HG02852 (cell line): ENCODE measurements at regions not wholly inside any gene's neighbourhood (a gene's known extent, or its start where the extent isn't known, plus 50 kb on each side); places are given as distances from the start of the nearest gene placed in this dataset.
"Not testable (repeated sequence)": the region's sequence is repeated elsewhere in the genome, so short reads cannot be mapped to it uniquely, and the experiment has no call there.

Experiments used
- ATAC-seq: cut with Tn5 transposase; IDR thresholded peaks from one replicate; pipeline ENCODE4 v1.9.1; 2021; ENCODE audit warnings: mild to moderate bottlenecking, moderate library complexity; ENCODE audit not compliant: unreplicated experiment

DNA sequence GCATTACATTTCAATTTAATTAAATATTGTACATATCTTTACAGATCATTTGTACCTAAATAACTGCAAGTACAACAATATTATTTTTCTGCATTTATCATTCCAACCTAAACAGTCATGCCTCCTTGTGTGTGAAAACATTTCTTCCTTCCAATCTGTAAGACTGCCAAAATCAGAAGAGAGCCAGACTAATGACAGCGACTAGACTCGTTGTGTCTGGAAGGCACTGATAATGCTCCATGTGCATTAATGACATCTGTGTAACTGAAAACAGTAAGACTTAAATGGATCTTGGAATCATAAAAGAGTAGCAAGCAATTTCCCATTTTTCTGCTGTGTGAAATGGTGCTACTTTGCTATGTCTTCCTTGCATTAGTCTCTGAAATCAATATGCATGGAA, 278.0 kb upstream of the DSEL start:
- no peak for ATAC-seq

DNA sequence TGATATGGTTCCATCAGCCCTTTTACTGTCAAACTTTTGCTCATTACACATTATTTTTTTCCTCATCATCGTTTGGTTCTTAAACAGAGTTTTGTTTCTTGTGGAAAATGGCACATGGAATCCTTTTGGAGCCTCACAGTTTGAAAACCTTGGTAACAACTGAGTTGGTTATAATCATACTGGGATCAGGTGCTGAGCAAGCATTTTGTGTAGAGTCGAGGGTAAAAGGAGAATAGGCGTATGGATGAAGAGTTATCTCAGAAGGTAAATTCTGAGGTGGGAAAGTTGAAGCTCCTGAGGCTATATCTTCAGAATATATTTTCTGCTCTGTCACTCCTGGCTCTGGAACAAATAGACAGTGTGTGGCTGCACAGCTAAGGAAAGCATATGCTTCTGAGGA, 274.0 kb upstream of the DSEL start:
- ATAC-seq = no peak

DNA sequence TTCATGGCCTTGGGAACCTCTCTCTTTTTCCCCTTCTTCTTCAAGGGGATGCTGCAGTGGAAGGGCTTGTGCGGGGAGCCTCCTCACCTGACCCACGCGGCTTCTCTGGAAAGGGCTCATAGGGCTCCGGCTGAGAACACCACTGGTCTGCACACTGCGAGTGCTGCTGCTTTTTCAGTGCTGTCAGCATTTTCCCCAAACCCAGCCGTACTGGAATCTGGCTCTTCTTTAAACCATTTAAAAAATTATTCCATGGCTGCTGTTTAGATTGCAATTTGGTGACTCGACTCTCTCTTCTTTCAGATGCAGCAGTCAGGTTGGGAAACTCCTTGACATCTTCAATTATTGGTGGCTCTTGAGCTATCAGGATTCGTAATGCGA, 272.6 kb upstream of the DSEL start:
- no peak for ATAC-seq

DNA sequence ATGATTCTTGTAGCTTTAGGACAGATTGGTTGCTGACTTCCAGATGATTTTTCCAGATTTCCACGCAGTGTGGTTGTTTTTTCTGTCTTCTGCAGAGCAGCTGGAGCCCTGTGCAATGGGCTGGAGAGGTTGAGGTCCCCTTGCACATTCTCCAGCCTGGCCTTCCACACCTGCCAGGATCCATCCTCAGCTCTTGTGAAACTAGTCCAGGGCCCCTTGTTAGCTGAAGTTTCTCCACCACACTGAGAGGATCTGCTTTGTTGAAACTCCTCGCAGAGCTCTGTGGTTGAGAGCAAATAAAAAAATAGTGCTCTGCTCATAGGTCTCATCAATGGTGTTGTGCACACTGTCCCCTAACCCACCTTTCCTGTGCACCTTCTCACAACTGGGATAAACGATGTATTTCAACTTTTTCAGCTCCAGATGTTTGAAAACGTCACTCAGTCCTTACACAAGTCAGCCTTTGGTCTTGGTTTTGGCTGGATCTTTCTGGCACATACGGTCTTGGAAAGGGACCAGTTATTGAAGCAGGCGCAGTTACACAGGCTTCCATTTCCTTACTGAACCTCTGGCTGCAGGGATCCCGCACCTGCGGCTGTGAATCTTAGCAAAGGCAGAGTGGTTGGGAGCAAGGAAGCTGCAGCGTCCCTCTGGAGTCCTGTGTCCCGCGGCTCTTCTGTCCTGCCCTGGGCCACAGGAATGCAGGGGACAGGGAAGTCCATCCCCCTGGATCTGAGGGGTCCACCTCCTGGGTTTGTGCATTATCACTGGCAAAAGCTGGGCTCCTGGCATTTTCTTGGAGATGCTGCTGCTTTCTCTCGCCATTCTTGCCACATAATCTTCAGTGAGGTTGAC, 272.0 kb upstream of the DSEL start:
- ATAC-seq = no peak

DNA sequence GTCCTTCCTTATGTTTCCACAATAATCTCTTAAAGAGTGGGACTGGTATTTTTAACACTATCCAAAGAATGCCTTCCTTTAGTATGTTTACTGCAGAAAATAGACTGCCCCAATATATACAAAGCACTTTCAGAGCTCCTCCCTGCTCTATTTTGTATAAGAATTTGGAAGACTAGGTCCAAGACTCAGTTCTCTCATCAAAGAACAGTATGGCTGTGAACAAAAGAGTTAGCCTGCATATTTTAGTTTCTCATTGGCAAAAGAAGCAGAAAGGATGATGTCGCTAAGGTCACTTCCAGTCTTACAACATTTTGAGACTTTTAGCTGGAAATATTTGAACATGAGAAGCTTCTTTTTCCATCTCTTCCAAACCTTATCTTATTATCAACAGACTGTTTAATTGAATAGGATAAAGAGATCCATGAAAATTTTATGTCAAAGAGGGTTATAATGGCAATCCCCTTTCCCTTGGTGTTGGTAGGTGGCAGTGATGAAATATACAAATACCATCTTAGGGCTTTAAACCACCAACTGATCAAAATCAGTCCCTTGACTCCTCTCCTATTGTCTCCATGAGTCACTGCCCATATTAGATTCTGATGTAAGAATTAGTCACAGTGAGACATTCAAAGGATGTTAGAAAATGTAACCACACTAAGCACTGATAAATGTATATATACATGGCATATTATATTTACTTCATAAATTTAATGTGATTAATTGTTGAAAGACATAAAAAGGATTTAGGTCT, 266.9 kb upstream of the DSEL start:
- ATAC-seq = no peak

DNA sequence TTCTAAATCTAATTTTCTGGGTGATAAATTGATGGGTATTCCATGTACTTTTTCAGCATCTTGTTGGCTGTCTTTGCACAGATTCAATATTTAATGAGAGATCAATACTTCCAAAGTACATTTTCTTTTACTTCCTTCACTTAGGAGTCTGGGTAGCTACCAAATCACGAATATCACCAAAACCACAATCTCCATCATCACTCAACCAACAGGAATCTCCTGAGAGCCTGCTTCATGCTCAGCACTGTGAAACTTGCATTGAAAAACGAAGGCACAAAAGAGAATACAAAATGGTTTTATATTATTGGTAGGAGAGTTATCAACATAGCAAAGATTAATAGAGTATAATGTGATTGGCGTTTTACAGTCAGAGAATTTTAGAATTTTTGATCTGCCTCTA, 261.5 kb upstream of the DSEL start:
- no peak for ATAC-seq

DNA sequence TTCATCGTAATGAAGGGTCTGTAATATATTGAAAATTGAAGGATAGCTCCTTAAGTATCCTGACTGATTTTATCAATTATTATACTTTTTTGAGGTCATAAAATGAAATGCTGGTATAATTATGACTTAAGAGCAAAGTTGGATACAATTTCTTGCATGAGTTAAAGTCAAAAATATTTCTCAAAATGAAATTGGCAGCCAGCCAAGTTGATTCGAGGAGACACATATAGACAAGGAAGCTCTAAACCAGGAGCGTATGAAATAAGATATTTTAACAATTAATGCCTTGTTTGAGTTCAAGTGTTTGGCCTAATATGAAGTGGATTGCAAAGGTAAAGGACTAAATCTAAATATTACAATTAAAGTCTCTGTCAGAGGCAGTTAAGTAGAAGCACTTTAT, 260.4 kb upstream of the DSEL start:
- ATAC-seq = no peak

DNA sequence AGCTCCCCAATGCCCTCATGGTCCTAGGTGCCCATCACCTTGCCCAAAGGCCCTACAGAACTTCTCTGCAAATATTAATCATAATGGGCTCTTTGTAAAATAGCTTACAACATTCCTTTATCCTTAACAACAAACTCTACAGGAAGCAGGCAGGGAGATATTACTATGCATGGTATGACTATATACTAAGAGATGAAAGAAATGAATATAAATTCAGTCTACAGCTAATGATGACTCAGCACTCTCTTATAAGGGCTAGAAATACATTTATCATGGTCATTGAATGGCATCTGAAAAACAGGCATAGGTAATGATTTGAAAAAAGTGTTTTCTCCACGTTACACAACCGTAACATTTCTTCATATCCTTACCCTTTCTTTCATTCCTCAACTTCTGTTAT, 254.8 kb upstream of the DSEL start:
- ATAC-seq = no peak

DNA sequence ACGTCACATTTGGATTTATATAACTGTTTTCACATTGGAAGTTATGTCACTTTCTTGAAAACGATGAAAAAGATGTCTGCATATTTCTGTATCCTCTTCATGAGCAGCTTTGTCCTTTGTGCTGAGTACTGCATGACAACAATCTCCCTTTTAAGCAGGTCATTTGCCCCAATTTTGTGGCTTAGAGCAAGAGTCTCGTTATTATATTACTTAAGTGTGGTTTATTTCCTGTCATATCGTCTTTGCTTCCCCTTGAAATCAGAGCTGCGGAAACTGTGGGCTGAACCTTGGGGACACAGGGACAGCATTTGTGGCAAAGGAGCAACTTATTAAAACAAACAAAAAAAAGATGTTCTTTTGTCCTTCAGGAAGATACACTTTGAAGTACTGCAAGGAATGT, 254.0 kb upstream of the DSEL start:
- ATAC-seq = no peak

DNA sequence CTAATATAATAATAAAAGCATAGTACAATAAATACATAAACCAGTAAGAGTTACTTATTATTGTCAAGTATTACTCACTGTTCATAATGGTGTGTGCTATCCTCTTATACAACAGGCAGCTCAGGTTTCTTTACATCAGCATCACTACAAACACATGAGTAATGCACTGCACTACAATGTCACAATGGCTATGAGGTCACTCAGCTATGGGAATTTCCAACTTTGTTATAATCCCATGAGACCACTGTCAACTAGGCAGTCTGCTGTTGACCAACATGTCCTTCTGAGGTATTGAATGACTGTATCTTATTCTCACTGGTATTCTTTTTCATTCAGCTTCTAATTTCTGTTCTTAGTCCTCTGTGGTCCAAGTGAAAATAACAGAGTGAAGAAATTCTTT, 250.4 kb upstream of the DSEL start:
- no peak for ATAC-seq

DNA sequence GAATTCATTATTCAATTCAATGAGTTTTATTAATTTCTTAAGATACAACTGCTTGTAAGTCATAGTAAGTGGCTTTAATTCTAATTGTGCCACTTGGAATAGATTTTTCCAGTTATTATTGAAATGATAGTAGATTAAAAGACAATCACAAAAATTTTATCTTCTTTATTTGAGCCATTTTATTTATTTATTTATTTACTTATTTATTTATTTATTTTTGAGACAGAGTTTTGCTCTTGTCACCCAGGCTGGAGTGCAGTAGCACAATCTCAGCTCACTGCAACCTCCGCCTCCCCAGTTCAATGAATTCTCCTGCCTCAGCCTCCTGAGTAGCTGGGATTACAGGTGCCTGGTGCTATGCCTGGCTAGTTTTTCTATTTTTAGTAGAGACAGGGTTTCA, 235.7 kb upstream of the DSEL start:
- ATAC-seq = not testable (repeated sequence)

DNA sequence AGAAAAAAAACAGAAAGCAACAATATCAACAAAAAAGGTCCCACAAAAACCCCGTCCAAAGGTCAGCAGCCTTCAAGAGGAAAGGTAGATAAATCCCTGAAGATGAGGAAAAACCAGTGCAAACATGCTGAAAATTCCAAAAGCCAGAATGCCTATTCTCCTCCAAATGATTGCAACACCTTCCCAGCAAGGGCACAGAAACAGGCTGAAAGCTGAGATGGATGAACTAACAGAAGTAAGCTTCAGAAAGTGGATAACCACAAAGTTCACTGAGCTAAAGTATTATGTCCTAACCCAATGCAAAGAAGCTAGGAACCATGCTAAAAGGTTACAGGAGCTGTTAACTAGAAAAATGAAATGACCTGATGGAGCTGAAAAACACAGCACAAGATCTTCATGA, 226.4 kb upstream of the DSEL start:
- ATAC-seq = no peak

DNA sequence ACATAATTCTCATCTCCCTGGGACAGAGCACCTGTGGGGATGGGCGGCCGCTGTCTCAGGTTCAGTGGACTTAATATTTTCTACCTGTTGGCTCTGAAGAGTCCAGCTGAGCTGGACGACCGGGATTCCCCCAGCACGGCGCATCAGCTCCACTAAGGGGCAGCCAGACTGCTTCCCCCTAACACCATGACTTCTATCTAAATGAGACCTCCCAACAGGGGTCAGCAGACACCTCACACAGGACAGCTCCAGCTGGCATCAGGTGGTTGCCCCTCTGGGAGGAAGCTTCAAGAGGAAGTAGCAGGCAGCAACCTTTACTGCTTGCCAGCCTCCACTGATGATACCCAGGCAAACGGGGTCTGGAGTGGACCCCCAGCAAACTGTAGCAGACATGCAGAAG, 226.0 kb upstream of the DSEL start:
- ATAC-seq = no peak

DNA sequence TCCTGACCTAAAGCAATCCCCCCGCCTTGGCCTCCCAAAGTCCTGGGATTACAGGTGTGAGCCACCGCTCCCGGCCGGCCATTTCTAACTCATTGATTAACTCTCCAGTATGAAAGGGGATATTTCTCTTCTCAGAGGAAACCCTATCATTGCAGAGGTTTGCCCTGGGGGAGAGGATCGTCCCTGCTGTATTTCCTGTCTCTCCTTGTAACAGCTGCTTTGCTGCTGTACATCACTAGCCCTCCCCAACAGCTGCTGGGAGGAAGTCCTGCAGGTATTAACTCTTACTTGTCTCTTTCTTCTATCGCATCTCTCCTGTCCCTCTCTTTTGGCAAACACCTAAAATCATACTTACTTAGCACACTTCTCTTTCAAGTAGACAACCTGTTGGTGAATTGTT, 219.0 kb upstream of the DSEL start:
- ATAC-seq = no peak

DNA sequence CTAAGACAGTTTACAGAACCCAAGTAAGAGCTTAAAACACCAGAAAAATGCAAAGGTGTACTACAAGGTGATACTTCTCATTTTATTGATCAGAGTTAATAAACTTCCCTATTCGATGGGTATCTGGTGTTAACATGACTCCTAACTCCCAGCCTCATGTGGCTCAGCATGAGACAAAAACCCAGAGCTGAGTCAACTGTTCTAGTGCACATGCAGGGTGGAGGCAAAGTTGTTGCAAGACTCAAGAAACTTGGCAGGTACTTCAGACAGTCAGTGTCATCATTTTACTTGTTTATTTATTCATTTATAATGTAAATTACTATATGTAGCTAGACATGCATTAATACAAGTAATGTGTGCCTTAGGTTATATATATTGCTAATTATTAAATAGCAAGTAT, 216.6 kb upstream of the DSEL start:
- no peak for ATAC-seq

DNA sequence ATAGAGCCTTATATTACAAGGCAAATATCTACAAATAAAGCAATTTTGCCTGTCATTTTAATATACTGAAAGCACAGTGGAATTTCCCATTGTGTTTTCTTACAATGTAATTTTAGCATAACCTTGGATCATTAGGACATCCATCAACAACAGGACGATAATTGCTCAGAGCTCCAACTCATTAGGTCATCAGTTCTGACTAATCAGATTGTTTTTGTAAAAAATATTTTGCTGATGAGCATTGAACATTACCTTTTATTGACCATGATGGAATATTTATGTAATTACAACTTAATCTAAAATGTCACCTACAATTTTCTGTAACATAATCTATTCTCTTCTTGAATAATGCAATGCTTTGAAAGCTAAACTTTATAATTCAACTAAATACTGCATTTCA, 215.3 kb upstream of the DSEL start:
- ATAC-seq = no peak

DNA sequence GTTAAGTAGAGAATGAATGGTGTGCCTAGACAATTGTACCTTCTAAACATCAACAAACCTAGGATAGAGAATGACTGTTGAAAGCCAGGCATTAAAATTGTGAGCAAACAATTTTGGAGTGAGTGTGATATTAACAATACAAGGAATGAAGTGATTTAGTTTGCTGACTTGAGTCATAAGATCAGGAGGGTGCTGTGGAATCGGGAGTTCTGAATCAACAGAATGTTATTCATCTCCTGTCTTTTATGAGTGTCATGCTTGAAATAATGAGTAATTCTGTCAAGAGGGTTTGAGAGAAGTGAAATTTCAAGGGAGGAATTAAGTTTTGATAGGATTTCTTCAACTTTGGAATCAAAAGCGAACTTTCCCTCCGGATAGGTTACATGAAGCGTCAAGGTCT, 214.4 kb upstream of the DSEL start:
- ATAC-seq = no peak

DNA sequence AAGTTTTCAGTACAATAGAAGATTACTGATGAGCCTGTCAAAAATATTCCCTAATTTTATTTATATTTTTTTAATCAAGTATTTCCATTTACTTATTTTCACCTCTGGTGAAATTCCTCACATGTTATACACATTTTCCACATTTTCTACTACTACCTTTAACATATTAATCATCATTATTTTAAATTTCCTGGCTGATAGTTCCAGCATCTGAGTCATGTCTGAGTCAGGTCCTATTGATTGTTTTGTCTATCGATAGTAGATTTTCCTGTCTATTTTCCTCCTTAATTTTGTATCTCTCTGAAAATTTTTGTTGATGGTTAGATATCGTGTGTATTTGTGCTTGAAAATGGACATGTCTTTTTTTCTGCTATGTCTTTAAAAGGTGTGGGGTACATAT, 211.8 kb upstream of the DSEL start:
- ATAC-seq = no peak

DNA sequence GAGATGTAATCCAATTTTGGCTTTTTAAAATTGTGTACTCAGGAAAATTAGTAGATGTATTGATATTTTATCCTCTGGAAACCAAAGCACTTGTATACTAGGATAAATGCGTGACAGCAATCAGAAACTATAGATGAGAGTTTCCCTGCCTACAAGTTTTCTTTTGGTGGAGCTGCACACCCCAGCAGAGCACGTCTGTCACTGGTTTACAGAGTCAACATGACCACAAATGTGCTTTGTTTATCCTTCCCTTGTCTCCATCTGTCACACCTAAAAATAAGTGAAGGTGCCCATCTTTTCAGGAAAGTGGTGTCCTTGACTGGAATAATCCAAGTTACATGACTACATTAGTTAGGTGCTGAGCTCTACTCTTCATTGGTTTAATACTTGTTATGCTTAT, 210.4 kb upstream of the DSEL start:
- no peak for ATAC-seq

DNA sequence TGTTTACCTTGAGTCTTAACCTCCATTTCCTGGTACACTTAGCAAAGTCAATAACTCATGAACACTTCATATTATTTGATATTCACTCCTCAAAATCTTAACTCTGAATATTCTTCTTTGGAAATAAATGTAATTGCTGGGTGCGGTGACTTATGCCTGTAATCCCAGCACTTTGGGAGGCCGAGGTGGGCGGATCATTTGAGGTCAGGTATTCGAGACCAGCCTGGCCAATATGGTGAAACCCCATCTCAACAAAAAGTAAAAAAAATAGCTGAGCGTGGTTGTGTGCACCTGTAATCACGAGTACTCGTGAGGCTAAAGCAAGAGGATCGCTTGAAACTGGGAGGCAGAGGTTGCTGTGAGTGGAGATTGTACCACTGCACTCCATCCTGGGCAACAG, 201.3 kb upstream of the DSEL start:
- no peak for ATAC-seq

DNA sequence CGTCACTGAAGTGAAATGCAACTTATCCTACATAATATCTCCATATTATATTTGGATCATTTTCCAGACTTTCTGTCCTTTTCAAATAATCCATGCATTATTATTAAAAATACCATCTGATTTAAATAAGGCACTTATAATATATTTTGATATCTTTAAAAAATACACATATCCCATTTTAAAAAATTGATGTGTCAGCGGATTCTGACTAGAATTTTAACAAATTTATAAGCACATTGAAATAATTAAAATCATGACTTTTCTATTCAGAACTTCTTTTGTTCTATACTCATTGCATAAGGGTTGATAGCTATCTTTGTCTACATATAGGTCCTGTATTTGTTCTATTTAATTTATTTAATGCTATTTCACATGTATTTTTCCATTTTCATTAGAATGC, 199.0 kb upstream of the DSEL start:
- no peak for ATAC-seq

DNA sequence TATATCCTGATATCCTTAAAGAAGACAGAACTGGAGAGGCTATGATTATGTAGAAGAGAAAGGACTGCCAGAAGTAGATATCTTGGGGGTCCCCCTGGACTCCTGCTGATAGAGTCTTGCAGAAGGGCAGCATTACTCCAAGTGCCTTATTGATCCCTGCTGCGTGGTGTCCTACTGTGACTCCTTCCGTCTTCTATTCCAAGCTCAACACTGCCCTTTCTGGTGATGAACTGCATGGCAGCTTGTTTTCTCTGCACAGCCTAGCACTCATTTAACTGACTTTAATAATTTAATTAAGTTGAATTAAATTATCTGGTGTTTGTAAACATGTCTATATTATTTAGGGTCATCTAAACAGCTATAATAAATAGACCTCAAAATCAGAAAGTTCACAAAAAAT, 194.1 kb upstream of the DSEL start:
- no peak for ATAC-seq

DNA sequence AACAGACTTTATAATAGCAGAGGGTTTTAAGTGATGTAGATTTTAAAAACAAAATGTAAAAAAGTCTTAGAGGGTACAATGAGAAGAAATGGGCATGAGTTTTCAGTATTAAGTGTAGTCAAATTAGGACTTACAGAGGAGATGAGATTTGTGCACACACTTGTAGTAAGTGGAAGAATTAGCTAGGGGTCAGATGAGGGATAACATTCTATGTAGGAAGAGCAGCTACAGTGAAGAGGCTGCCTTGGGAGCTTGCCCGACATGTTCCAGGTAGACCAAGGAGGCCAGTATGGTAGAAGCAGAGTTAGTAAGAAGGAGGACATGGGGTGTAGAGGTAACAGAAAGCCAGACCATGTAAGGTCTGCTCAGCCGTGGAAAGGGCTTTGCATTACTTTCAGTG, 189.2 kb upstream of the DSEL start:
- ATAC-seq = no peak
